ENCODE measurements at regions not wholly inside any gene's neighbourhood (a gene's known extent, or its start where the extent isn't known, plus 50 kb on each side); places are given as distances from the start of the nearest gene placed in this dataset.

DNA sequence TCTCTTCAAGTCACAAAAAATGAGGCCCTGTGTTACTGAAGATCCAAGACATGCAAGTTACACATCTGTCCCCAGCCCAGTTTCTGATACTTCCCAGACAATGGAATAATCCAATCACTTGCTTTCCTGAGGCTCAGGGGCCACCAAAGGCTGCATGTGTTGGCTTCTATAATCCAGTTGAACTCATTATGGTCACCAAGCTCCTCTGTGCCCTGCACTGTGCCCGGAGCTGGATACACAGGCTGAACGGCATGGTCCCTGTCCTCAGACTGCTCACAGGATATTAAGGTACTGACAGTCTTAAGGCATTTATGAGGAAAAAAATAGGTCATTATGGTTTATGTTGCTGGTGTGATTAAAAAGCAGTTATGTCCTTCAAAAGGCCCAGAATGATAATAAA, 117.0 kb upstream of the SYT6 start:
- Histone ChIP-seq H2AFZ (ENCODE audit: low read depth, low read length, poor library complexity, severe bottlenecking) (no peak overlapping the region), H3K27ac (ENCODE audit: low read depth, low read length) (no peak overlapping the region), H3K27me3 (ENCODE audit: insufficient read depth, low read length) (peaks cover 59% of the 10 kb centered on the region), H3K36me3 (ENCODE audit: control insufficient read depth in 1 of 2, insufficient read depth in 2 of 2, low read length in 2 of 2) (no peaks in the 10 kb centered on the region), H3K4me1 (ENCODE audit: control insufficient read depth in 1 of 2, insufficient read depth in 2 of 2, low read length in 2 of 2) (no peaks in the 10 kb centered on the region), H3K9ac (ENCODE audit: low read length) (no peak overlapping the region), H3K9me3 (ENCODE audit: control insufficient read depth in 1 of 2, insufficient read depth in 1 of 2, low read depth in 1 of 2, low read length in 2 of 2) (no peaks in the 10 kb centered on the region), H3K79me2 (ENCODE audit: insufficient read depth, low read length) (no peaks in the 10 kb centered on the region), H3K4me2 (ENCODE audit: low read length) (no peak overlapping the region), H3K9me2 (ENCODE audit: insufficient read depth) (no peaks in the 10 kb centered on the region), H3K4me3 (replicated peaks in 1 of 2; ENCODE audit: low read depth in 1 of 2, low read length in 2 of 2) (no peak overlapping the region), H4K20me1 (ENCODE audit: insufficient read depth) (no peaks in the 10 kb centered on the region)
- CTCF ChIA-PET = interaction anchor here (1.3 to 4.1 kb wide), 2 partner anchors 12 to 292 kb away, joined by 3 to 17 read pairs; no protein-coding TSS in a partner anchor
- TF ChIP-seq SRF (IDR thresholded peaks at IDR 0.05; ENCODE audit: low read depth) (no peak), ELF1 (IDR thresholded peaks at IDR 0.05; ENCODE audit: borderline replicate concordance, low read depth) (no peak), CEBPB (IDR thresholded peaks at IDR 0.05; ENCODE audit: low read depth) (no peak)
- POLR2A ChIA-PET = no interaction called here
- no peak for DNase-seq (ENCODE audit: low read depth, low spot score)
- BruUV-seq (replicated peaks) = no TSS peak
- intact Hi-C loops (cut with micrococcal nuclease) = no loop called here
- RAD21 ChIA-PET (ENCODE audit: low non-redundant PET in 1 of 2, low total read pairs in 2 of 2, uncharacterized antibody in 2 of 2, unreplicated experiment in 2 of 2) = no interaction called here
- no peak for ATAC-seq

DNA sequence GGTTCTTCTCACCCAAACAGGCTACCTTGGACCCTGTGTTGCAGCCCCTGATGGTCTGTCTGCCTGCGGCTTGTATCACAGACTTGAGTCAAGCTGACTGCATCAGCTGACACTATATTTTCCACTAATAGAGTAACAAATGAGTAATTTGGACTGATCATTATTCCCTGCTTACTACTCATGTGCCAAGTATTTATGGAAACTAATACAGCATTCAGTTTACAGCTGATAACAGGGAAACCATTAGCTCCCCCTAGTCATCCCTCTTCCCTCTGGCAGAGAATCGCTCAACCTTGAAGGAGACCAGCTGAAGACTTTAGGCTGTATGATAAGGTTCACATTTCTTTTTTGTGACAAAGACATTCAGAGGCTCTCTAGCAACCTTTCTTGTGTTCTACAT, 116.6 kb upstream of the SYT6 start:
- ChIA-PET RAD21 (ENCODE audit: low non-redundant PET in 1 of 2, low total read pairs in 2 of 2, uncharacterized antibody in 2 of 2, unreplicated experiment in 2 of 2) (no interaction called here), POLR2A (no interaction called here), CTCF (interaction anchor here (4.1 kb wide), 1 partner anchor 13 kb away, joined by 17 read pairs; no protein-coding TSS in a partner anchor)
- TF ChIP-seq ZFX (IDR thresholded peaks at IDR 0.05) = no peak
- TF ChIP-seq TCF7L2 (IDR thresholded peaks at IDR 0.05; ENCODE audit: borderline replicate concordance, extremely low read depth, insufficient read depth, insufficient read length) = no peak
- TF ChIP-seq EZH2phosphoT487 (IDR thresholded peaks at IDR 0.05; ENCODE audit: borderline replicate concordance) = no peak
- TF ChIP-seq CBX3 (IDR thresholded peaks at IDR 0.05; ENCODE audit: low read depth) = no peak
- no peak for TF ChIP-seq EZH2 (IDR thresholded peaks at IDR 0.05)
- TF ChIP-seq YY1 (IDR thresholded peaks at IDR 0.05; ENCODE audit: extremely low read depth, insufficient replicate concordance, low read depth, low read length) = no peak
- TF ChIP-seq, protein P1, sequence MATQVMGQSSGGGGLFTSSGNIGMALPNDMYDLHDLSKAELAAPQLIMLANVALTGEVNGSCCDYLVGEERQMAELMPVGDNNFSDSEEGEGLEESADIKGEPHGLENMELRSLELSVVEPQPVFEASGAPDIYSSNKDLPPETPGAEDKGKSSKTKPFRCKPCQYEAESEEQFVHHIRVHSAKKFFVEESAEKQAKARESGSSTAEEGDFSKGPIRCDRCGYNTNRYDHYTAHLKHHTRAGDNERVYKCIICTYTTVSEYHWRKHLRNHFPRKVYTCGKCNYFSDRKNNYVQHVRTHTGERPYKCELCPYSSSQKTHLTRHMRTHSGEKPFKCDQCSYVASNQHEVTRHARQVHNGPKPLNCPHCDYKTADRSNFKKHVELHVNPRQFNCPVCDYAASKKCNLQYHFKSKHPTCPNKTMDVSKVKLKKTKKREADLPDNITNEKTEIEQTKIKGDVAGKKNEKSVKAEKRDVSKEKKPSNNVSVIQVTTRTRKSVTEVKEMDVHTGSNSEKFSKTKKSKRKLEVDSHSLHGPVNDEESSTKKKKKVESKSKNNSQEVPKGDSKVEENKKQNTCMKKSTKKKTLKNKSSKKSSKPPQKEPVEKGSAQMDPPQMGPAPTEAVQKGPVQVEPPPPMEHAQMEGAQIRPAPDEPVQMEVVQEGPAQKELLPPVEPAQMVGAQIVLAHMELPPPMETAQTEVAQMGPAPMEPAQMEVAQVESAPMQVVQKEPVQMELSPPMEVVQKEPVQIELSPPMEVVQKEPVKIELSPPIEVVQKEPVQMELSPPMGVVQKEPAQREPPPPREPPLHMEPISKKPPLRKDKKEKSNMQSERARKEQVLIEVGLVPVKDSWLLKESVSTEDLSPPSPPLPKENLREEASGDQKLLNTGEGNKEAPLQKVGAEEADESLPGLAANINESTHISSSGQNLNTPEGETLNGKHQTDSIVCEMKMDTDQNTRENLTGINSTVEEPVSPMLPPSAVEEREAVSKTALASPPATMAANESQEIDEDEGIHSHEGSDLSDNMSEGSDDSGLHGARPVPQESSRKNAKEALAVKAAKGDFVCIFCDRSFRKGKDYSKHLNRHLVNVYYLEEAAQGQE (IDR thresholded peaks at IDR 0.05; ENCODE audit: low read depth) = no peak
- no peak overlapping the region for H3K27ac ChIP-seq (ENCODE audit: low read depth, low read length)
- no peak overlapping the region for H3K4me3 ChIP-seq (replicated peaks in 1 of 2; ENCODE audit: low read depth in 1 of 2, low read length in 2 of 2)
- no peaks in the 10 kb centered on the region for H3K9me2 ChIP-seq (ENCODE audit: insufficient read depth)
- no peak overlapping the region for H3K9ac ChIP-seq (ENCODE audit: low read length)
- H3K79me2 ChIP-seq (ENCODE audit: insufficient read depth, low read length) = no peaks in the 10 kb centered on the region
- intact Hi-C loops (cut with micrococcal nuclease) = no loop called here
- no peaks in the 10 kb centered on the region for H3K9me3 ChIP-seq (ENCODE audit: control insufficient read depth in 1 of 2, insufficient read depth in 1 of 2, low read depth in 1 of 2, low read length in 2 of 2)
- BruUV-seq (replicated peaks) = no TSS peak
- no peak for ATAC-seq
- H3K4me2 ChIP-seq (ENCODE audit: low read length) = no peak overlapping the region
- no peak for DNase-seq (ENCODE audit: low read depth, low spot score)
- no peaks in the 10 kb centered on the region for H4K20me1 ChIP-seq (ENCODE audit: insufficient read depth)
- H3K27me3 ChIP-seq (ENCODE audit: insufficient read depth, low read length) = peaks cover 58% of the 10 kb centered on the region
- H3K36me3 ChIP-seq (ENCODE audit: control insufficient read depth in 1 of 2, insufficient read depth in 2 of 2, low read length in 2 of 2) = no peaks in the 10 kb centered on the region
- no peaks in the 10 kb centered on the region for H3K4me1 ChIP-seq (ENCODE audit: control insufficient read depth in 1 of 2, insufficient read depth in 2 of 2, low read length in 2 of 2)
- no peak overlapping the region for H2AFZ ChIP-seq (ENCODE audit: low read depth, low read length, poor library complexity, severe bottlenecking)
